Occipital lobe (tissue), 1 donor: ENCODE measurements at regions not wholly inside any gene's neighbourhood (a gene's known extent, or its start where the extent isn't known, plus 50 kb on each side); places are given as distances from the start of the nearest gene placed in this dataset.
"Not testable (repeated sequence)": the region's sequence is repeated elsewhere in the genome, so short reads cannot be mapped to it uniquely, and the experiment has no call there.

Experiments used
- DNase-seq: peaks from one replicate; lab custom pipeline; 2025; lab: John Stamatoyannopoulos, UW

GRCh38 chr13:83121896-83122295 lies 760.4 kb downstream of the SLITRK1 start:
- DNase-seq = no peak

- no peak for DNase-seq
Observed at GRCh38 chr13:83117046-83117445, 765.2 kb downstream of the SLITRK1 start.

GRCh38 chr13:83101574-83102247 lies 780.6 kb downstream of the SLITRK1 start:
- DNase-seq = not testable (repeated sequence)

GRCh38 chr13:83100237-83100636 lies 782.0 kb downstream of the SLITRK1 start:
- no peak for DNase-seq

- no peak for DNase-seq
Observed at GRCh38 chr13:83088858-83089257, 793.4 kb downstream of the SLITRK1 start.

GRCh38 chr13:83086948-83087347 lies 795.3 kb downstream of the SLITRK1 start:
- no peak for DNase-seq

- DNase-seq = no peak
Observed at GRCh38 chr13:83086088-83086487, 796.2 kb downstream of the SLITRK1 start.

GRCh38 chr13:83085186-83085900 lies 796.9 kb downstream of the SLITRK1 start:
- DNase-seq = no peak

- no peak for DNase-seq
Observed at GRCh38 chr13:83077499-83077898, 804.8 kb downstream of the SLITRK1 start.

GRCh38 chr13:83073930-83074329 lies 808.3 kb downstream of the SLITRK1 start:
- not testable (repeated sequence) for DNase-seq

- DNase-seq = no peak
Observed at GRCh38 chr13:83065108-83065507, 817.2 kb downstream of the SLITRK1 start.

GRCh38 chr13:83057119-83057518 lies 825.2 kb downstream of the SLITRK1 start:
- DNase-seq = no peak

- no peak for DNase-seq
Observed at GRCh38 chr13:83056269-83056668, 826.0 kb downstream of the SLITRK1 start.

GRCh38 chr13:83048419-83048818 lies 833.9 kb downstream of the SLITRK1 start:
- DNase-seq = no peak

- DNase-seq = no peak
Observed at GRCh38 chr13:83024955-83025594, 857.2 kb downstream of the SLITRK1 start.

- no peak for DNase-seq
Observed at GRCh38 chr13:83024232-83024631, 858.0 kb downstream of the SLITRK1 start.

GRCh38 chr13:83019986-83020385 lies 862.3 kb downstream of the SLITRK1 start:
- DNase-seq = no peak

- no peak for DNase-seq
Observed at GRCh38 chr13:83009987-83010386, 872.3 kb downstream of the SLITRK1 start.

- DNase-seq = no peak
Observed at GRCh38 chr13:83008212-83008929, 873.9 kb downstream of the SLITRK1 start.

GRCh38 chr13:83007226-83007625 lies 875.0 kb downstream of the SLITRK1 start:
- DNase-seq = no peak

- DNase-seq = no peak
Observed at GRCh38 chr13:83003185-83003584, 879.1 kb downstream of the SLITRK1 start.

GRCh38 chr13:82993417-82993816 lies 888.9 kb downstream of the SLITRK1 start:
- DNase-seq = no peak
